OCI-LY7 (cell line): ENCODE measurements at regions not wholly inside any gene's neighbourhood (a gene's known extent, or its start where the extent isn't known, plus 50 kb on each side); places are given as distances from the start of the nearest gene placed in this dataset.

Experiments used
- BruUV-seq: library from RNA; stranded (reverse); fragments of 400-500 nt; replicated peaks from 2 replicates; lab custom pipeline; 2021; lab: Mats Ljungman, UMichigan
- CTCF ChIA-PET: fragments of 300-600 bp; sonication (Branson Sonifier 250); formaldehyde crosslinking; loops from one replicate; lab custom pipeline; 2022; ENCODE audit warnings: antibody characterized with exemption; ENCODE audit not compliant: unreplicated experiment; lab: Charles Lee
- POLR2A ChIA-PET: fragments of 300-600 bp; sonication (Branson Sonifier 250); formaldehyde crosslinking; loops from one replicate; lab custom pipeline; 2022; ENCODE audit warnings: antibody characterized with exemption; lab: Charles Lee
- DNase-seq: peaks from one replicate; pipeline ENCODE4 v3.0.0-alpha.2; 2015; ENCODE audit warnings: low spot score
- H2AFZ ChIP-seq: fragments of 200-600 bp; sonication (generic), shearing (Covaris generic); 2 replicates; pipeline ENCODE4 v1.6.1; 2014; ENCODE audit warnings: mild to moderate bottlenecking, antibody characterized with exemption, low read length, moderate library complexity
- H3K27ac ChIP-seq: fragments of 200-600 bp; sonication (generic); 2 replicates; pipeline ENCODE4 v1.5.1; 2014; ENCODE audit warnings: mixed run types, low read depth, mild to moderate bottlenecking, moderate library complexity, low read length, inconsistent platforms; ENCODE audit not compliant: poor library complexity, severe bottlenecking
- H3K36me3 ChIP-seq: fragments of 200-600 bp; sonication (generic); 2 replicates; pipeline ENCODE4 v1.6.1; 2014; ENCODE audit warnings: mild to moderate bottlenecking, antibody characterized with exemption, low read length, moderate library complexity, mixed read lengths; ENCODE audit not compliant: insufficient read depth
- H3K4me1 ChIP-seq: fragments of 200-600 bp; sonication (generic); 2 replicates; pipeline ENCODE4 v1.5.1; 2014; ENCODE audit warnings: mild to moderate bottlenecking, low read length; ENCODE audit not compliant: insufficient read depth, poor library complexity, severe bottlenecking
- H3K4me2 ChIP-seq: fragments of 200-600 bp; sonication (generic); 2 replicates; pipeline ENCODE4 v1.6.1; 2014; ENCODE audit warnings: mild to moderate bottlenecking, low read length
- H3K4me3 ChIP-seq: fragments of 200-600 bp; sonication (generic); 2 replicates; pipeline ENCODE4 v1.5.1; 2014; ENCODE audit warnings: mild to moderate bottlenecking, low read depth, low read length; ENCODE audit not compliant: poor library complexity, severe bottlenecking
- H3K79me2 ChIP-seq: fragments of 200-600 bp; sonication (generic); 2 replicates; pipeline ENCODE4 v1.6.1; 2016; ENCODE audit warnings: low read depth, mild to moderate bottlenecking, low read length, moderate library complexity, mixed read lengths; ENCODE audit not compliant: insufficient read depth
- H3K9me2 ChIP-seq: fragments of 200-600 bp; sonication (generic); 2 replicates; pipeline ENCODE4 v1.6.1; 2016; ENCODE audit warnings: mild to moderate bottlenecking, low read length, mixed read lengths; ENCODE audit not compliant: insufficient read depth
- H3K9me3 ChIP-seq: fragments of 200-600 bp; sonication (generic); 2 replicates; pipeline ENCODE4 v1.6.1; 2014; ENCODE audit warnings: mild to moderate bottlenecking, mixed run types, low read length, mixed read lengths
- H4K20me1 ChIP-seq: fragments of 200-600 bp; sonication (generic); 2 replicates; pipeline ENCODE4 v1.6.1; 2014; ENCODE audit warnings: mild to moderate bottlenecking, antibody characterized with exemption, low read length, moderate library complexity, mixed read lengths; ENCODE audit not compliant: insufficient read depth
- CTCF ChIP-seq: fragments of 200-600 bp; sonication (generic); conservative IDR thresholded peaks from 2 replicates; pipeline ENCODE4 v1.5.1; 2014; ENCODE audit warnings: mild to moderate bottlenecking, antibody characterized with exemption, low read length, moderate library complexity, mixed read lengths
- EZH2phosphoT487 ChIP-seq: fragments of 200-600 bp; sonication (generic); IDR thresholded peaks from 2 replicates; pipeline ENCODE4 v1.6.1; 2018; ENCODE audit warnings: low read depth, borderline replicate concordance, mild to moderate bottlenecking, mixed run types, antibody characterized with exemption, low read length, moderate library complexity, mixed read lengths
- intact Hi-C: fragments of 100-400 bp; cut with micrococcal nuclease; formaldehyde crosslinking; loops from one replicate; pipeline ENCODE4 v1.10.0; 2022; ENCODE audit not compliant: unreplicated experiment

GRCh38 chr10:85145966-85146365, 817.6 kb downstream of the CCSER2 start:
- no peak overlapping the region for H3K27ac ChIP-seq
- intact Hi-C loops, result no loop called here
- no peak overlapping the region for H2AFZ ChIP-seq
- H3K4me2 ChIP-seq, result no peak overlapping the region
- H3K9me3 ChIP-seq, result no peaks in the 10 kb centered on the region
- POLR2A ChIA-PET, result no interaction called here
- H4K20me1 ChIP-seq, result no peaks in the 10 kb centered on the region
- no peaks in the 10 kb centered on the region for H3K36me3 ChIP-seq
- CTCF ChIA-PET, result no interaction called here
- no TSS peak for BruUV-seq
- no peak for DNase-seq
- H3K79me2 ChIP-seq, result no peaks in the 10 kb centered on the region
- TF ChIP-seq EZH2phosphoT487, result no peak
- no peak for TF ChIP-seq CTCF
- H3K9me2 ChIP-seq, result no peaks in the 10 kb centered on the region
- no peaks in the 10 kb centered on the region for H3K4me1 ChIP-seq
- H3K4me3 ChIP-seq, result no peak overlapping the region

GRCh38 chr10:85147346-85148250, 819.2 kb downstream of the CCSER2 start:
- ChIA-PET CTCF (no interaction called here), POLR2A (no interaction called here)
- no peak for DNase-seq
- no peak overlapping the region for H3K27ac ChIP-seq
- no peaks in the 10 kb centered on the region for H4K20me1 ChIP-seq
- intact Hi-C loops, result no loop called here
- no peak overlapping the region for H3K4me2 ChIP-seq
- no peaks in the 10 kb centered on the region for H3K4me1 ChIP-seq
- TF ChIP-seq EZH2phosphoT487, result no peak
- no peak for TF ChIP-seq CTCF
- no peaks in the 10 kb centered on the region for H3K9me2 ChIP-seq
- H2AFZ ChIP-seq, result no peak overlapping the region
- no peaks in the 10 kb centered on the region for H3K36me3 ChIP-seq
- no peaks in the 10 kb centered on the region for H3K79me2 ChIP-seq
- no TSS peak for BruUV-seq
- no peaks in the 10 kb centered on the region for H3K9me3 ChIP-seq
- H3K4me3 ChIP-seq, result no peak overlapping the region
